SK-N-SH (cell line): ENCODE measurements at regions not wholly inside any gene's neighbourhood (a gene's known extent, or its start where the extent isn't known, plus 50 kb on each side); places are given as distances from the start of the nearest gene placed in this dataset.

ENCODE experiments used
- CTCF ChIA-PET: fragments of 300-600, 350-600 bp; formaldehyde crosslinking; extraction: SDS; loops from one replicate; lab custom pipeline; 2021; lab: Yijun Ruan, JAX
- POLR2A ChIA-PET: fragments of 350-600 bp; sonication (Branson Sonifier 250); formaldehyde crosslinking; extraction: SDS; loops from one replicate; lab custom pipeline; 2020; ENCODE audit warnings: antibody characterized with exemption, inconsistent platforms; lab: Yijun Ruan, JAX
- DNase-seq: peaks from one replicate; pipeline ENCODE4 v3.0.0; 2012
- H2AFZ ChIP-seq: fragments of 200-600 bp; sonication (generic); 2 replicates; pipeline ENCODE4 v1.8.1; 2016; ENCODE audit warnings: antibody characterized with exemption, mild to moderate bottlenecking, low read depth
- H3F3A ChIP-seq: fragments of 200-600 bp; sonication (generic); replicated peaks from 2 replicates; pipeline ENCODE3; 2016; ENCODE audit warnings: antibody characterized with exemption, mild to moderate bottlenecking; ENCODE audit not compliant: insufficient read depth
- H3K27ac ChIP-seq, 2 experiments: fragments of 200-500 bp in 1 of 2; fragments of 200-600 bp in 1 of 2; sonication (Bioruptor generic) in 1 of 2; sonication (generic), shearing (Covaris generic) in 1 of 2; 2 replicates each; pipeline versions ENCODE4 v1.5.1 to v1.6.1; 2014 to 2016; ENCODE audit warnings: low read depth in 2 of 2, inconsistent platforms in 1 of 2, low read length in 1 of 2, mild to moderate bottlenecking in 1 of 2, mixed read lengths in 1 of 2
- H3K27me3 ChIP-seq: fragments of 200-600 bp; sonication (generic), shearing (Covaris generic); 2 replicates; pipeline ENCODE4 v1.6.1; 2016; ENCODE audit warnings: mixed run types; ENCODE audit not compliant: insufficient read depth
- H3K36me3 ChIP-seq, 2 experiments: fragments of 200-500 bp in 1 of 2; fragments of 200-600 bp in 1 of 2; sonication (Bioruptor generic) in 1 of 2; sonication (generic) in 1 of 2; replicated peaks in 1 of 2; 2 replicates each; pipeline versions ENCODE3 to v1.5.1; 2014 to 2016; ENCODE audit warnings: low read length in 1 of 2, mild to moderate bottlenecking in 1 of 2; ENCODE audit not compliant: insufficient read depth in 2 of 2, control insufficient read depth in 1 of 2
- H3K4me1 ChIP-seq, 2 experiments: fragments of 200-500 bp in 1 of 2; fragments of 200-600 bp in 1 of 2; sonication (Bioruptor generic) in 1 of 2; sonication (generic), shearing (Covaris generic) in 1 of 2; 2 replicates each; pipeline versions ENCODE4 v1.5.1 to v1.6.1; 2014 to 2016; ENCODE audit warnings: low read depth in 1 of 2, low read length in 1 of 2, mixed run types in 1 of 2; ENCODE audit not compliant: insufficient read depth in 2 of 2, control insufficient read depth in 1 of 2
- H3K4me2 ChIP-seq: fragments of 200-600 bp; sonication (generic), shearing (Covaris generic); 2 replicates; pipeline ENCODE4 v1.6.1; 2017; ENCODE audit warnings: mixed run types
- H3K4me3 ChIP-seq, 2 experiments: fragments of 200-500 bp in 1 of 2; fragments of 200-600 bp in 1 of 2; sonication (Bioruptor generic) in 1 of 2; sonication (generic), shearing (Covaris generic) in 1 of 2; 2 replicates each; pipeline versions ENCODE4 v1.5.1 to v1.8.1; 2014 to 2016; ENCODE audit warnings: low read depth in 2 of 2, inconsistent platforms in 1 of 2, low read length in 1 of 2, mild to moderate bottlenecking in 1 of 2, mixed read lengths in 1 of 2, moderate library complexity in 1 of 2
- H3K79me2 ChIP-seq: fragments of 200-600 bp; sonication (generic); 2 replicates; pipeline ENCODE4 v1.8.1; 2017; ENCODE audit warnings: mild to moderate bottlenecking; ENCODE audit not compliant: insufficient read depth
- H3K9ac ChIP-seq: fragments of 200-600 bp; sonication (generic); 2 replicates; pipeline ENCODE4 v1.6.1; 2017; ENCODE audit warnings: mixed run types
- H3K9me2 ChIP-seq: fragments of 200-600 bp; sonication (generic); 2 replicates; pipeline ENCODE4 v1.6.1; 2017; ENCODE audit warnings: mixed run types
- H3K9me3 ChIP-seq: fragments of 200-600 bp; sonication (generic); 2 replicates; pipeline ENCODE4 v1.6.1; 2017; ENCODE audit warnings: mixed run types, mild to moderate bottlenecking, moderate library complexity
- H4K20me1 ChIP-seq: fragments of 200-600 bp; sonication (generic); 2 replicates; pipeline ENCODE4 v1.6.1; 2017; ENCODE audit warnings: mild to moderate bottlenecking, mixed run types; ENCODE audit not compliant: insufficient read depth
- CTCF ChIP-seq: fragments of 200-600 bp; sonication (generic); IDR thresholded peaks from 2 replicates; pipeline ENCODE4 v1.6.1; 2017; ENCODE audit warnings: antibody characterized with exemption, mild to moderate bottlenecking, moderate library complexity
- ELF1 ChIP-seq: IDR thresholded peaks from 2 replicates; pipeline ENCODE4 v1.4.0; 2012
- FOXJ3 ChIP-seq: sonication (generic); formaldehyde crosslinking; IDR thresholded peaks from 2 replicates; pipeline ENCODE4 v1.5.1; 2020; ENCODE audit warnings: mild to moderate bottlenecking, missing genetic modification reagents
- GATA2 ChIP-seq: sonication (generic); formaldehyde crosslinking; IDR thresholded peaks from 2 replicates; pipeline ENCODE4 v1.5.0; 2020; ENCODE audit warnings: mild to moderate bottlenecking, missing genetic modification reagents
- IRF3 ChIP-seq: fragments of 150-350 bp; IDR thresholded peaks from 2 replicates; pipeline ENCODE4 v1.6.1; 2016; ENCODE audit warnings: mild to moderate bottlenecking, low read depth, low read length
- JUND ChIP-seq: IDR thresholded peaks from 2 replicates; pipeline ENCODE4 v1.4.0; 2012
- MEF2A ChIP-seq: IDR thresholded peaks from 2 replicates; pipeline ENCODE4 v1.4.0; 2012; ENCODE audit warnings: low read depth, borderline replicate concordance
- MXI1 ChIP-seq: IDR thresholded peaks from 2 replicates; pipeline ENCODE4 v1.6.1; 2012; ENCODE audit warnings: mild to moderate bottlenecking, low read depth, low read length, improper control_type of control experiment
- NFIC ChIP-seq: IDR thresholded peaks from 2 replicates; pipeline ENCODE4 v1.4.0; 2012; ENCODE audit warnings: borderline replicate concordance
- NRF1 ChIP-seq: IDR thresholded peaks from 2 replicates; pipeline ENCODE4 v1.6.1; 2012; ENCODE audit warnings: low read depth, mild to moderate bottlenecking, low read length
- RAD21 ChIP-seq: IDR thresholded peaks from 2 replicates; pipeline ENCODE4 v1.6.1; 2012; ENCODE audit warnings: mild to moderate bottlenecking, low read length
- RCOR1 ChIP-seq: fragments of 150-350 bp; IDR thresholded peaks from 2 replicates; pipeline ENCODE4 v1.6.1; 2017; ENCODE audit warnings: antibody characterized with exemption, low read length
- REST ChIP-seq: IDR thresholded peaks from 2 replicates; pipeline ENCODE4 v1.6.1; 2012; ENCODE audit warnings: mild to moderate bottlenecking, low read depth, low read length, moderate library complexity
- SIN3A ChIP-seq: IDR thresholded peaks from 2 replicates; pipeline ENCODE4 v1.6.1; 2012; ENCODE audit warnings: low read depth, mild to moderate bottlenecking, low read length, moderate library complexity, borderline replicate concordance
- SMC3 ChIP-seq: IDR thresholded peaks from 2 replicates; pipeline ENCODE4 v1.6.1; 2012; ENCODE audit warnings: low read depth, low read length, improper control_type of control experiment
- USF1 ChIP-seq: IDR thresholded peaks from 2 replicates; pipeline ENCODE4 v1.4.0; 2012; ENCODE audit warnings: low read depth, borderline replicate concordance
- USF2 ChIP-seq: fragments of 150-350 bp; IDR thresholded peaks from 2 replicates; pipeline ENCODE4 v1.6.1; 2017; ENCODE audit warnings: antibody characterized with exemption, low read length, low read depth, borderline replicate concordance
- ZBTB33 ChIP-seq: IDR thresholded peaks from 2 replicates; pipeline ENCODE4 v1.4.0; 2012; ENCODE audit warnings: low read depth, borderline replicate concordance
- WGBS: methylation state at CpG from one replicate; pipeline ENCODE4 v1.1.6; 2017; ENCODE audit warnings: low lambda C conversion rate; 5-methylcytosine and 5-hydroxymethylcytosine counted together

- H3K27me3 ChIP-seq = no peaks in the 10 kb centered on the region
- 61% methylated on average over 3 of the region's 3 CpGs for WGBS
- no peak overlapping the region for H3K4me3 ChIP-seq
- no peak overlapping the region for H3K27ac ChIP-seq
- DNase-seq = no peak
- H3K4me1 ChIP-seq = 0 out of 4 replicates have a peak, but pooled peaks cover 0 to 3% of the 10 kb centered on the region in 2 experiments
- H4K20me1 ChIP-seq = no peaks in the 10 kb centered on the region
- ChIA-PET POLR2A (no interaction called here), CTCF (interaction anchor here (1.1 kb wide), 1 partner anchor 59 kb away, joined by 3 read pairs; no protein-coding TSS in a partner anchor)
- no peaks in the 10 kb centered on the region for H3K9me3 ChIP-seq
- no peak overlapping the region for H2AFZ ChIP-seq
- no peaks in the 10 kb centered on the region for H3K9me2 ChIP-seq
- H3K36me3 ChIP-seq = no peaks in the 10 kb centered on the region
- H3F3A ChIP-seq = no peaks in the 10 kb centered on the region
- TF ChIP-seq JUND (no peak), ZBTB33 (no peak), RAD21 (no peak), SIN3A (no peak), MXI1 (no peak), IRF3 (no peak), NFIC (no peak), USF2 (no peak), REST (no peak), RCOR1 (no peak), MEF2A (no peak), FOXJ3 (CRISPR knock-in tag) (no peak), SMC3 (no peak), USF1 (no peak), ELF1 (no peak), GATA2 (no peak), NRF1 (no peak), CTCF (no peak)
- no peak overlapping the region for H3K9ac ChIP-seq
- no peak overlapping the region for H3K4me2 ChIP-seq
- no peaks in the 10 kb centered on the region for H3K79me2 ChIP-seq
Measured at GRCh38 chr1:181249186-181249585, 160.7 kb downstream of the IER5 start.
